Panc1 (cell line): ENCODE measurements at regions not wholly inside any gene's neighbourhood (a gene's known extent, or its start where the extent isn't known, plus 50 kb on each side); places are given as distances from the start of the nearest gene placed in this dataset.

Experiments used
- ATAC-seq: fragments of 200-7000 bp; cut with Tn5 transposase; 2 replicates; pipeline ENCODE4 v1.9.1; 2020; ENCODE audit warnings: mild to moderate bottlenecking, moderate library complexity
- BruUV-seq: library from RNA; stranded (reverse); fragments of 400-500 nt; replicated peaks from 2 replicates; lab custom pipeline; 2021; lab: Mats Ljungman, UMichigan
- CTCF ChIA-PET: fragments of 300-600 bp; sonication (Branson Sonifier 250); formaldehyde crosslinking; loops from one replicate; lab custom pipeline; 2022; ENCODE audit warnings: antibody characterized with exemption; lab: Charles Lee
- POLR2A ChIA-PET: fragments of 300-600 bp; sonication (Branson Sonifier 250); formaldehyde crosslinking; loops from one replicate; lab custom pipeline; 2022; ENCODE audit warnings: antibody characterized with exemption; lab: Charles Lee
- DNase-seq: peaks from one replicate; pipeline ENCODE4 v3.0.0-alpha.2; 2010; ENCODE audit warnings: low read depth, low spot score
- H3K27ac ChIP-seq: 2 replicates; pipeline ENCODE4 v1.5.1; 2011; ENCODE audit warnings: mild to moderate bottlenecking, low read length, inconsistent platforms
- H3K27me3 ChIP-seq: fragments of 200-500 bp; sonication (Bioruptor generic); 2 replicates; pipeline ENCODE4 v1.6.0; 2014; ENCODE audit warnings: low read length, inconsistent platforms; ENCODE audit not compliant: control insufficient read depth, insufficient read depth
- H3K36me3 ChIP-seq: fragments of 200-500 bp; sonication (Bioruptor generic); 2 replicates; pipeline ENCODE4 v1.5.1; 2014; ENCODE audit warnings: inconsistent platforms, mild to moderate bottlenecking, low read length, moderate library complexity; ENCODE audit not compliant: control insufficient read depth, insufficient read depth
- H3K4me1 ChIP-seq: 2 replicates; pipeline ENCODE4 v1.5.1; 2011; ENCODE audit warnings: inconsistent platforms, mild to moderate bottlenecking, low read length, moderate library complexity; ENCODE audit not compliant: control insufficient read depth, insufficient read depth
- H3K4me3 ChIP-seq, 2 experiments: 2 replicates each; pipeline ENCODE4 v1.5.1; 2011 to 2012; ENCODE audit warnings: low read depth in 2 of 2, low read length in 2 of 2, mild to moderate bottlenecking in 2 of 2, inconsistent platforms in 1 of 2, moderate library complexity in 1 of 2
- H3K9me3 ChIP-seq: fragments of 200-500 bp; sonication (Bioruptor generic); 2 replicates; pipeline ENCODE4 v1.5.1; 2014; ENCODE audit warnings: low read depth, mild to moderate bottlenecking, inconsistent platforms, low read length, moderate library complexity; ENCODE audit not compliant: control insufficient read depth, insufficient read depth
- POLR2AphosphoS5 ChIP-seq: IDR thresholded peaks from 2 replicates; pipeline ENCODE4 v1.6.1; 2012; ENCODE audit warnings: mild to moderate bottlenecking, low read depth, low read length, moderate library complexity
- SIN3A ChIP-seq: IDR thresholded peaks from 2 replicates; pipeline ENCODE4 v1.6.1; 2012; ENCODE audit warnings: low read depth, mild to moderate bottlenecking, low read length, moderate library complexity, borderline replicate concordance; ENCODE audit not compliant: insufficient read depth
- TCF7L2 ChIP-seq: IDR thresholded peaks from 2 replicates; pipeline ENCODE4 v1.6.1; 2011; ENCODE audit warnings: mild to moderate bottlenecking, low read depth, low read length, inconsistent platforms
- in situ Hi-C: cut with HindIII; loops from 2 replicates; pipeline ENCODE4 v1.10.0; 2016; ENCODE audit warnings: low sequenced_read_pairs, low pct_unique_long_range_greater_than_20kb
- intact Hi-C: fragments of 100-400 bp; cut with micrococcal nuclease; formaldehyde crosslinking; loops from one replicate; pipeline ENCODE4 v1.10.0; 2022; ENCODE audit not compliant: unreplicated experiment
- TF ChIP-seq, protein P1 (sequence below), 2 experiments: IDR thresholded peaks; 2 replicates each; pipeline ENCODE4 v1.6.1; 2011 to 2012; ENCODE audit warnings: low read depth in 2 of 2, control low read depth in 1 of 2, low read length in 1 of 2, mild to moderate bottlenecking in 1 of 2, moderate library complexity in 1 of 2; ENCODE audit not compliant: insufficient read depth in 1 of 2
- TF ChIP-seq, protein P2 (sequence below): fragments of 450-650 bp; IDR thresholded peaks from 2 replicates; pipeline ENCODE4 v1.5.1; 2017; ENCODE audit warnings: mild to moderate bottlenecking

DNA sequence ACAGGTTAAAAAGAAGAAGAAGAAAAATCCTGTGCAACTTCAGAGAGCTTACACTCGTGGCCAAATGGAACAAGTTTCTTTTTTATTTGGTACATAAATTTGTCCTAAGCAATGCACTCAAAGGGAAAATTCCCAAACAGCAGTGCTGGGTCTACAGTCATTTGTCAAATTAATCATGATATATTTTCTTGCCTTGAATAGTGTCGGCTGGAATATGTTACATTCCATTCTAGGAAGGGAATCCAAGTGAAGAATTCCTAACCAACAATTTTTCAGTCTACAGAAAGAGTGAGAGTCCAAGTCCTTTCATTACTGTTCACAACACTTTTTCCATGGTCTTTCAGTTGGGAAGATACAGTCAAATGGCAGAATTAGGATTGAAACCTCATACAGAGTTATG is 63.9 kb downstream of the HAND2 start:
- BruUV-seq, result no TSS peak
- POLR2A ChIA-PET, result no interaction called here
- Histone ChIP-seq H3K9me3 (no peaks in the 10 kb centered on the region), H3K27me3 (no peaks in the 10 kb centered on the region), H3K4me3 (no peak overlapping the region), H3K27ac (no peak overlapping the region), H3K36me3 (no peaks in the 10 kb centered on the region), H3K4me1 (no peaks in the 10 kb centered on the region)
- no peak for DNase-seq
- CTCF ChIA-PET, result no interaction called here
- in situ Hi-C loops (no loop called here), intact Hi-C loops (no loop called here)
- TF ChIP-seq SIN3A (no peak), TCF7L2 (no peak), POLR2AphosphoS5 (no peak)
- TF ChIP-seq, protein P1, sequence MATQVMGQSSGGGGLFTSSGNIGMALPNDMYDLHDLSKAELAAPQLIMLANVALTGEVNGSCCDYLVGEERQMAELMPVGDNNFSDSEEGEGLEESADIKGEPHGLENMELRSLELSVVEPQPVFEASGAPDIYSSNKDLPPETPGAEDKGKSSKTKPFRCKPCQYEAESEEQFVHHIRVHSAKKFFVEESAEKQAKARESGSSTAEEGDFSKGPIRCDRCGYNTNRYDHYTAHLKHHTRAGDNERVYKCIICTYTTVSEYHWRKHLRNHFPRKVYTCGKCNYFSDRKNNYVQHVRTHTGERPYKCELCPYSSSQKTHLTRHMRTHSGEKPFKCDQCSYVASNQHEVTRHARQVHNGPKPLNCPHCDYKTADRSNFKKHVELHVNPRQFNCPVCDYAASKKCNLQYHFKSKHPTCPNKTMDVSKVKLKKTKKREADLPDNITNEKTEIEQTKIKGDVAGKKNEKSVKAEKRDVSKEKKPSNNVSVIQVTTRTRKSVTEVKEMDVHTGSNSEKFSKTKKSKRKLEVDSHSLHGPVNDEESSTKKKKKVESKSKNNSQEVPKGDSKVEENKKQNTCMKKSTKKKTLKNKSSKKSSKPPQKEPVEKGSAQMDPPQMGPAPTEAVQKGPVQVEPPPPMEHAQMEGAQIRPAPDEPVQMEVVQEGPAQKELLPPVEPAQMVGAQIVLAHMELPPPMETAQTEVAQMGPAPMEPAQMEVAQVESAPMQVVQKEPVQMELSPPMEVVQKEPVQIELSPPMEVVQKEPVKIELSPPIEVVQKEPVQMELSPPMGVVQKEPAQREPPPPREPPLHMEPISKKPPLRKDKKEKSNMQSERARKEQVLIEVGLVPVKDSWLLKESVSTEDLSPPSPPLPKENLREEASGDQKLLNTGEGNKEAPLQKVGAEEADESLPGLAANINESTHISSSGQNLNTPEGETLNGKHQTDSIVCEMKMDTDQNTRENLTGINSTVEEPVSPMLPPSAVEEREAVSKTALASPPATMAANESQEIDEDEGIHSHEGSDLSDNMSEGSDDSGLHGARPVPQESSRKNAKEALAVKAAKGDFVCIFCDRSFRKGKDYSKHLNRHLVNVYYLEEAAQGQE (IDR thresholded peaks at IDR 0.05; ENCODE audit: insufficient read depth in 1 of 2, low read depth in 2 of 2, low read length in 1 of 2), result no peak
- ATAC-seq, result no peak

DNA sequence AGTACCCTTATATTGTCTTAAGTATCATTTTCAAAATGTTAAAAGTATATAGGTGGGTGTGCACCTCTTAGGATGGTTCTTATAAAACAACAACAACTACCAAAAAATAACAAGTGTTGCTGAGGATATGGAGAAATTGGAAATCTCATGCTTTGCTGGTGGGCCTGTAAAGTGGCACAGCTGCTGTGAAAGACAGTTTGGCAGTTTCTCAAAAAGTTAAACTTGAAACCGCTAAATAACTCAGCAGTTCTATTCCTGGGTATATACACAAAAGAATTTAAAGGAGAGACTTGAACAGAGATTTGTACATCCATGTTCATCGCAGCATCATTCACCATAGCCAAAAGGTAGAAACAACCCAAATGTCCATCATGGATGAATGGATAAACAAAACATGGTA is 65.5 kb downstream of the HAND2 start:
- Histone ChIP-seq H3K4me3 (no peak overlapping the region), H3K27ac (no peak overlapping the region), H3K9me3 (no peaks in the 10 kb centered on the region), H3K36me3 (no peaks in the 10 kb centered on the region), H3K27me3 (no peaks in the 10 kb centered on the region), H3K4me1 (no peaks in the 10 kb centered on the region)
- POLR2A ChIA-PET, result no interaction called here
- DNase-seq, result no peak
- intact Hi-C loops (no loop called here), in situ Hi-C loops (no loop called here)
- no peak for ATAC-seq
- TF ChIP-seq, protein P2, sequence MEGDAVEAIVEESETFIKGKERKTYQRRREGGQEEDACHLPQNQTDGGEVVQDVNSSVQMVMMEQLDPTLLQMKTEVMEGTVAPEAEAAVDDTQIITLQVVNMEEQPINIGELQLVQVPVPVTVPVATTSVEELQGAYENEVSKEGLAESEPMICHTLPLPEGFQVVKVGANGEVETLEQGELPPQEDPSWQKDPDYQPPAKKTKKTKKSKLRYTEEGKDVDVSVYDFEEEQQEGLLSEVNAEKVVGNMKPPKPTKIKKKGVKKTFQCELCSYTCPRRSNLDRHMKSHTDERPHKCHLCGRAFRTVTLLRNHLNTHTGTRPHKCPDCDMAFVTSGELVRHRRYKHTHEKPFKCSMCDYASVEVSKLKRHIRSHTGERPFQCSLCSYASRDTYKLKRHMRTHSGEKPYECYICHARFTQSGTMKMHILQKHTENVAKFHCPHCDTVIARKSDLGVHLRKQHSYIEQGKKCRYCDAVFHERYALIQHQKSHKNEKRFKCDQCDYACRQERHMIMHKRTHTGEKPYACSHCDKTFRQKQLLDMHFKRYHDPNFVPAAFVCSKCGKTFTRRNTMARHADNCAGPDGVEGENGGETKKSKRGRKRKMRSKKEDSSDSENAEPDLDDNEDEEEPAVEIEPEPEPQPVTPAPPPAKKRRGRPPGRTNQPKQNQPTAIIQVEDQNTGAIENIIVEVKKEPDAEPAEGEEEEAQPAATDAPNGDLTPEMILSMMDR, result no peak
- no peak for TF ChIP-seq SIN3A
- TF ChIP-seq POLR2AphosphoS5, result no peak
- TF ChIP-seq, protein P1 (IDR thresholded peaks at IDR 0.05; ENCODE audit: insufficient read depth in 1 of 2, low read depth in 2 of 2, low read length in 1 of 2), result no peak
- TF ChIP-seq TCF7L2, result no peak
- BruUV-seq, result no TSS peak
- CTCF ChIA-PET, result no interaction called here
